Tibial artery (tissue), 4 donors: ENCODE measurements at regions not wholly inside any gene's neighbourhood (a gene's known extent, or its start where the extent isn't known, plus 50 kb on each side); places are given as distances from the start of the nearest gene placed in this dataset.

Experiments used
- DNase-seq, 2 donors: peaks; one replicate each; pipeline ENCODE4 v3.0.0-alpha.2; 2019
- H3K27ac ChIP-seq, 2 donors: fragments of 200-600 bp; sonication (generic) in 1 of 2; 1 replicate in 1 of 2; 2 replicates in 1 of 2; pipeline ENCODE4 v1.5.1; 2018 to 2019; ENCODE audit warnings: mild to moderate bottlenecking in 1 of 2
- H3K27me3 ChIP-seq, 2 donors: fragments of 200-600 bp; sonication (generic) in 1 of 2; one replicate each; pipeline versions ENCODE4 v1.5.1 to v1.6.0; 2016 to 2019
- H3K36me3 ChIP-seq, 3 donors: fragments of 200-600 bp; sonication (generic) in 2 of 3; one replicate each; pipeline ENCODE4 v1.5.1; 2016 to 2019; ENCODE audit warnings: mild to moderate bottlenecking in 2 of 3
- H3K4me1 ChIP-seq, 4 donors: fragments of 200-600 bp; sonication (generic) in 2 of 4; 1 replicate in 3 of 4; 2 replicates in 1 of 4; pipeline ENCODE4 v1.5.1; 2016 to 2019
- H3K4me3 ChIP-seq, 2 donors: fragments of 200-600 bp; sonication (generic) in 1 of 2; 1 replicate in 1 of 2; 2 replicates in 1 of 2; pipeline ENCODE4 v1.5.1; 2018 to 2019; ENCODE audit warnings: mild to moderate bottlenecking in 2 of 2
- H3K9me3 ChIP-seq, 3 donors: fragments of 200-600 bp; sonication (generic) in 1 of 3; one replicate each; pipeline ENCODE4 v1.5.1; 2016 to 2019
- CTCF ChIP-seq, 2 experiments: fragments of 200-600 bp in 1 of 2; fragments of 450-650 bp in 1 of 2; IDR thresholded peaks; one replicate each; pipeline ENCODE4 v1.5.1; 2017 to 2019; ENCODE audit warnings: antibody characterized with exemption in 2 of 2, mild to moderate bottlenecking in 1 of 2, moderate library complexity in 1 of 2
- intact Hi-C: fragments of 100-400 bp; cut with DNase I; formaldehyde crosslinking; loops from one replicate; pipeline ENCODE4 v1.15.0; 2023; ENCODE audit warnings: low total_unique reads

GRCh38 chr13:76474966-76475365, 411.2 kb downstream of the KCTD12 start:
- intact Hi-C loops: loop anchor here (10.0 kb wide), 1 partner anchor 780 kb away; no protein-coding TSS in a partner anchor
- no peak for DNase-seq
- H3K36me3 ChIP-seq: no peaks in the 10 kb centered on the region
- no peak overlapping the region for H3K4me3 ChIP-seq
- no peak for TF ChIP-seq CTCF (IDR thresholded peaks at IDR 0.05)
- no peaks in the 10 kb centered on the region for H3K27me3 ChIP-seq
- H3K4me1 ChIP-seq: no peaks in the 10 kb centered on the region
- H3K9me3 ChIP-seq: no peaks in the 10 kb centered on the region
- no peak overlapping the region for H3K27ac ChIP-seq

- Histone ChIP-seq H3K9me3 (no peaks in the 10 kb centered on the region), H3K4me3 (no peak overlapping the region), H3K36me3 (no peaks in the 10 kb centered on the region), H3K27ac (no peak overlapping the region), H3K4me1 (no peaks in the 10 kb centered on the region), H3K27me3 (no peaks in the 10 kb centered on the region)
- TF ChIP-seq CTCF (IDR thresholded peaks at IDR 0.05): no peak
- intact Hi-C loops: loop anchor here (10.0 kb wide), 1 partner anchor 780 kb away; no protein-coding TSS in a partner anchor
- no peak for DNase-seq
These were observed 411.8 kb downstream of the KCTD12 start for GRCh38 chr13:76474356-76474755.

DNA sequence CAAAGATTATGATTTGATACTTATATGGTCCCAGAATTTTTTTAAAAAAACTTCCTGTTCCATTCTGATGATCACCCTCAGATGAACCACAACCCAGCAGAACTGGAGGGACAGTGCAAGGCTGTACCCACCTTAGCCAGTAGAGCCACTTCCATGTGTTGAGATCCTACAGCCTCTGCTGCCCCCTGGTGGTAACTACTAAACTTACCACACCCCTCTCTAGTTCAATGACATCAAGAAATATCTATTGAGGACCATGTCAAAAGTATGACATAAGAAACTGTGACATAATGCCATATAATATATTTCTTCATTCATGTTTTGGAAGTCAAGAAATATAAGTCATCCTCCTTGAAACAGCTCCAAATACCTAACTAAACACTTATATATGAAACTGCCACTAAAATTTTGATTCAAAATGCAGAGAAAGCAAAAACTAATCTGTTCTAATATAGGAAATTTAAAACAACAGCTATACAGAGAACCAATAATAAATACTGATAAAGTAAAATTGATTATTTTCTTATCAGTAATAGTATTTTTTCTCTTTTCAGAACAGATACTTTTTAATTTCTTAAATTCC, 412.6 kb downstream of the KCTD12 start:
- no peaks in the 10 kb centered on the region for H3K27me3 ChIP-seq
- TF ChIP-seq CTCF (IDR thresholded peaks at IDR 0.05): peak; percentile 72 to 94
- DNase-seq: peak; percentile 69 to 78
- no peaks in the 10 kb centered on the region for H3K4me1 ChIP-seq
- no peak overlapping the region for H3K27ac ChIP-seq
- no peak overlapping the region for H3K4me3 ChIP-seq
- no peaks in the 10 kb centered on the region for H3K9me3 ChIP-seq
- intact Hi-C loops: loop anchor here (2.0 to 10.0 kb wide), 2 partner anchors 595 to 779 kb away; no protein-coding TSS in a partner anchor
- no peaks in the 10 kb centered on the region for H3K36me3 ChIP-seq

DNA sequence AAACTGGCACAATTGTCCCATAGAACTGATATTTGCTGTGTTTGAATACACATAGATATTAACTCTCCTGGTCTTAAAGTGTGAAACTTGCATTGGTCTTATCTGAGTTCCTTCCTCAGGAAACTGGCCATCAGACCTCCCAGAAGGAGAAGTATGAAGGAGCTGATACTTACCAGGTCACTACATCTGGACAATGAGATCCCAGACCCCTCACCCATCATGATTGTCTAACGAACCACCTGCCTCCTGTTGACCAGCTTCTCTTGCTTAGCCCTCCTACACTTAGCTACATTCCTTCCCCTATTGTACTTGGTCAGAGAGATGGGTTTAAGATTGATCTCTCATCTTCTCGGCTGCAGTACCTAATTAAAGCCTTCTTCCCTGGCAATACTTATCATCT, 413.3 kb downstream of the KCTD12 start:
- TF ChIP-seq CTCF (IDR thresholded peaks at IDR 0.05): no peak
- DNase-seq: no peak

GRCh38 chr13:76471486-76471885, 414.7 kb downstream of the KCTD12 start:
- no peak for DNase-seq
- no peaks in the 10 kb centered on the region for H3K36me3 ChIP-seq
- no peaks in the 10 kb centered on the region for H3K4me1 ChIP-seq
- no peaks in the 10 kb centered on the region for H3K27me3 ChIP-seq
- no peak for TF ChIP-seq CTCF (IDR thresholded peaks at IDR 0.05)
- no peaks in the 10 kb centered on the region for H3K9me3 ChIP-seq
- H3K27ac ChIP-seq: no peak overlapping the region
- H3K4me3 ChIP-seq: no peak overlapping the region
- intact Hi-C loops: loop anchor here (10.0 kb wide), 1 partner anchor 777 kb away; no protein-coding TSS in a partner anchor

More for the DNA sequence above, 413.3 kb downstream of the KCTD12 start:
- no peak overlapping the region for H3K4me3 ChIP-seq
- H3K27me3 ChIP-seq: no peaks in the 10 kb centered on the region
- no peaks in the 10 kb centered on the region for H3K36me3 ChIP-seq
- intact Hi-C loops: loop anchor here (2.0 to 10.0 kb wide), 2 partner anchors 594 to 778 kb away; no protein-coding TSS in a partner anchor
- H3K9me3 ChIP-seq: no peaks in the 10 kb centered on the region
- H3K4me1 ChIP-seq: no peaks in the 10 kb centered on the region
- no peak overlapping the region for H3K27ac ChIP-seq
